Sigmoid colon (tissue), 6 donors: ENCODE measurements at regions not wholly inside any gene's neighbourhood (a gene's known extent, or its start where the extent isn't known, plus 50 kb on each side); places are given as distances from the start of the nearest gene placed in this dataset.

Experiments
- DNase-seq: peaks from one replicate; pipeline ENCODE4 v3.0.0-alpha.2; 2019
- H3K27ac ChIP-seq, 4 donors: fragments of 200-600 bp; sonication (generic); one replicate each; pipeline ENCODE4 v1.5.1; 2016 to 2019; ENCODE audit warnings: mild to moderate bottlenecking in 1 of 4
- H3K27me3 ChIP-seq, 3 donors: fragments of 200-600 bp; sonication (generic); one replicate each; pipeline ENCODE4 v1.5.1; 2019; ENCODE audit warnings: mild to moderate bottlenecking in 1 of 3
- H3K36me3 ChIP-seq, 4 donors: fragments of 200-600 bp; sonication (generic); one replicate each; pipeline ENCODE4 v1.5.1; 2016 to 2019
- H3K4me1 ChIP-seq, 4 donors: fragments of 200-600 bp; sonication (generic); one replicate each; pipeline ENCODE4 v1.5.1; 2017 to 2019
- H3K4me3 ChIP-seq, 4 donors: fragments of 200-600 bp; sonication (generic); one replicate each; pipeline ENCODE4 v1.5.1; 2017 to 2019; ENCODE audit warnings: mild to moderate bottlenecking in 2 of 4, moderate library complexity in 1 of 4
- H3K9me3 ChIP-seq, 4 donors: fragments of 200-600 bp in 3 of 4; sonication (generic) in 3 of 4; one replicate each; pipeline versions ENCODE4 v1.5.1 to v1.6.1; 2013 to 2019
- CTCF ChIP-seq, 4 experiments: fragments of 450-650 bp in 3 of 4; fragments of 200-600 bp in 1 of 4; IDR thresholded peaks; one replicate each; pipeline ENCODE4 v1.5.1; 2016 to 2019; ENCODE audit warnings: antibody characterized with exemption in 4 of 4, mild to moderate bottlenecking in 3 of 4, moderate library complexity in 2 of 4
- EP300 ChIP-seq, 4 donors: sonication (generic); formaldehyde crosslinking; IDR thresholded peaks; one replicate each; pipeline ENCODE4 v1.6.1; 2017; ENCODE audit warnings: antibody characterized with exemption in 4 of 4
- POLR2A ChIP-seq, 2 donors: fragments of 450-650 bp; IDR thresholded peaks; one replicate each; pipeline ENCODE4 v1.6.1; 2016; ENCODE audit warnings: antibody characterized with exemption in 2 of 2, mild to moderate bottlenecking in 2 of 2, moderate library complexity in 2 of 2
- POLR2AphosphoS5 ChIP-seq, 4 donors: sonication (generic); formaldehyde crosslinking; IDR thresholded peaks; one replicate each; pipeline ENCODE4 v1.6.1; 2017; ENCODE audit warnings: antibody characterized with exemption in 4 of 4
- WGBS, 2 donors: extraction: QIAGEN DNeasy Blood & Tissue Kit; methylation state at CpG; one replicate each; pipeline ENCODE4 v1.1.7; 2013; 5-methylcytosine and 5-hydroxymethylcytosine counted together
- intact Hi-C: fragments of 100-400 bp; cut with DNase I; formaldehyde crosslinking; loops from one replicate; pipeline ENCODE4 v1.15.1; 2023
- donor health status: healthy with polysubstance abuse.
- donor health status: healthy.

GRCh38 chr2:72036595-72036994 lies 111.1 kb downstream of the CYP26B1 start:
- no peak for DNase-seq
- H3K4me3 ChIP-seq = no peak overlapping the region
- no peaks in the 10 kb centered on the region for H3K36me3 ChIP-seq
- no peak overlapping the region for H3K27ac ChIP-seq
- H3K27me3 ChIP-seq = no peaks in the 10 kb centered on the region
- no peak for TF ChIP-seq POLR2A (IDR thresholded peaks at IDR 0.05)
- no peak for TF ChIP-seq POLR2AphosphoS5 (IDR thresholded peaks at IDR 0.05)
- no peak for TF ChIP-seq CTCF (IDR thresholded peaks at IDR 0.05)
- TF ChIP-seq EP300 (IDR thresholded peaks at IDR 0.05) = no peak
- no peaks in the 10 kb centered on the region for H3K4me1 ChIP-seq
- intact Hi-C loops = no loop called here
- H3K9me3 ChIP-seq = no peaks in the 10 kb centered on the region
- 96% methylated on average over 6 of the region's 6 CpGs for WGBS, 2 donors

- Histone ChIP-seq H3K27ac (no peak overlapping the region), H3K36me3 (no peaks in the 10 kb centered on the region), H3K4me3 (no peak overlapping the region), H3K4me1 (no peaks in the 10 kb centered on the region), H3K27me3 (no peaks in the 10 kb centered on the region), H3K9me3 (no peaks in the 10 kb centered on the region)
- intact Hi-C loops = no loop called here
- TF ChIP-seq POLR2A (IDR thresholded peaks at IDR 0.05) (no peak), EP300 (IDR thresholded peaks at IDR 0.05) (no peak), POLR2AphosphoS5 (IDR thresholded peaks at IDR 0.05) (no peak), CTCF (IDR thresholded peaks at IDR 0.05) (no peak)
- DNase-seq = no peak
- 86 to 91% methylated on average over 3 of the region's 3 CpGs for WGBS, 2 donors
Observed at GRCh38 chr2:72036173-72036545, 111.5 kb downstream of the CYP26B1 start.

GRCh38 chr2:72035518-72036172 lies 112.0 kb downstream of the CYP26B1 start:
- H3K4me3 ChIP-seq = no peak overlapping the region
- H3K27ac ChIP-seq = no peak overlapping the region
- DNase-seq = no peak
- intact Hi-C loops = no loop called here
- no peaks in the 10 kb centered on the region for H3K9me3 ChIP-seq
- no peaks in the 10 kb centered on the region for H3K36me3 ChIP-seq
- H3K27me3 ChIP-seq = no peaks in the 10 kb centered on the region
- H3K4me1 ChIP-seq = no peaks in the 10 kb centered on the region
- 79 to 80% methylated on average over 12 of the region's 12 CpGs for WGBS, 2 donors
- TF ChIP-seq POLR2AphosphoS5 (IDR thresholded peaks at IDR 0.05) = no peak
- no peak for TF ChIP-seq CTCF (IDR thresholded peaks at IDR 0.05)
- TF ChIP-seq EP300 (IDR thresholded peaks at IDR 0.05) = no peak
- no peak for TF ChIP-seq POLR2A (IDR thresholded peaks at IDR 0.05)

- Histone ChIP-seq H3K9me3 (no peaks in the 10 kb centered on the region), H3K4me3 (no peak overlapping the region), H3K27me3 (no peaks in the 10 kb centered on the region), H3K4me1 (no peaks in the 10 kb centered on the region), H3K36me3 (no peaks in the 10 kb centered on the region), H3K27ac (no peak overlapping the region)
- TF ChIP-seq POLR2AphosphoS5 (IDR thresholded peaks at IDR 0.05) = no peak
- no peak for TF ChIP-seq POLR2A (IDR thresholded peaks at IDR 0.05)
- intact Hi-C loops = no loop called here
- no peak for DNase-seq
- WGBS, 2 donors = 77 to 81% methylated on average over 14 of the region's 14 CpGs
Observed at GRCh38 chr2:72034353-72035095, 113.1 kb downstream of the CYP26B1 start.

GRCh38 chr2:72033636-72034035 lies 114.0 kb downstream of the CYP26B1 start:
- no peak overlapping the region for H3K4me3 ChIP-seq
- H3K36me3 ChIP-seq = no peaks in the 10 kb centered on the region
- TF ChIP-seq CTCF (IDR thresholded peaks at IDR 0.05) (no peak), POLR2A (IDR thresholded peaks at IDR 0.05) (no peak), POLR2AphosphoS5 (IDR thresholded peaks at IDR 0.05) (no peak), EP300 (IDR thresholded peaks at IDR 0.05) (no peak)
- H3K9me3 ChIP-seq = no peaks in the 10 kb centered on the region
- H3K27ac ChIP-seq = no peak overlapping the region
- H3K27me3 ChIP-seq = no peaks in the 10 kb centered on the region
- no peak for DNase-seq
- intact Hi-C loops = no loop called here
- H3K4me1 ChIP-seq = no peaks in the 10 kb centered on the region
- WGBS, 2 donors = 75 to 78% methylated on average over 8 of the region's 8 CpGs
